ENCODE measurements at regions not wholly inside any gene's neighbourhood (a gene's known extent, or its start where the extent isn't known, plus 50 kb on each side); places are given as distances from the start of the nearest gene placed in this dataset.

DNA sequence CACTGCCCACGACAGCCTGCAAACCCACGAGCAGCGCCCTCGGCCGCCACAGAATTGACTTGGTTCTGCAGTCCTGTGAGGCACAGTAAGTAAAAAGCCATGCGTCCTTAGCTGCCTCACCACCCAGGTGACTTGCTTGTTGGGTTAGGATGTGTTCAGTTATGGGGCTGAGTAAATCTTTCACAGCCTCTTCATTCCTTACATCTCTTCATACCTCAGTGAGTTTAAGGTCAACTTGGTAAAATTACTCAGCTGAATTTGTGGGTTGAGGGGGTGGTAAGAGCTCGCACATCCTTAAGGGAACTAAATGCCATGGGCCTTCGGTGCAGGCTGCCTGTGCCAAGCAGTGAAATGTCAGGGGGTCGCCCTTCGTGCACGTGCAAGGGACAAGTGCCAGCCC lies 165.2 kb upstream of the ALKAL2 start:
- no peak for DNase-seq (ENCODE audit: low read depth in 2 of 2, low spot score in 1 of 2)

DNA sequence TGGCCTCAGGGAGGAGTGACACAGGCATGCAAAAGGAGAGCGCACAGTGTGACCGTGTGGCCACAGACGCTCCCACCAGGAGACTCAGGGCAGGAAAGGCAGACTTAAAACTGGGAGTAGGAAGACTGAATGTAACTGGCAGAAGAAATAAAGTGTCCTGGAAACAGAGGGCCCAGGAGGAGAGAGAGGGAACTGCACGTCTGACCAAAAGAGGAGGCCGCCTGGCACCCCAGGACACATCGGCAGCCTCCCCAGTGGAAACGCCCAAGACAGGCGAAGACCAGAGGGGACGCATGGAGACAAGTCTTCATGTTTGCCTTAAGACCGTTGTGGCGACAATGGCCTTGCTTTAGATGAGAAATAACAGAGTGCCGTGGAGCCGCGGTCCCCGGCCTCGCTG lies 163.6 kb upstream of the ALKAL2 start:
- DNase-seq (ENCODE audit: low read depth in 2 of 2, low spot score in 1 of 2), result no peak

DNA sequence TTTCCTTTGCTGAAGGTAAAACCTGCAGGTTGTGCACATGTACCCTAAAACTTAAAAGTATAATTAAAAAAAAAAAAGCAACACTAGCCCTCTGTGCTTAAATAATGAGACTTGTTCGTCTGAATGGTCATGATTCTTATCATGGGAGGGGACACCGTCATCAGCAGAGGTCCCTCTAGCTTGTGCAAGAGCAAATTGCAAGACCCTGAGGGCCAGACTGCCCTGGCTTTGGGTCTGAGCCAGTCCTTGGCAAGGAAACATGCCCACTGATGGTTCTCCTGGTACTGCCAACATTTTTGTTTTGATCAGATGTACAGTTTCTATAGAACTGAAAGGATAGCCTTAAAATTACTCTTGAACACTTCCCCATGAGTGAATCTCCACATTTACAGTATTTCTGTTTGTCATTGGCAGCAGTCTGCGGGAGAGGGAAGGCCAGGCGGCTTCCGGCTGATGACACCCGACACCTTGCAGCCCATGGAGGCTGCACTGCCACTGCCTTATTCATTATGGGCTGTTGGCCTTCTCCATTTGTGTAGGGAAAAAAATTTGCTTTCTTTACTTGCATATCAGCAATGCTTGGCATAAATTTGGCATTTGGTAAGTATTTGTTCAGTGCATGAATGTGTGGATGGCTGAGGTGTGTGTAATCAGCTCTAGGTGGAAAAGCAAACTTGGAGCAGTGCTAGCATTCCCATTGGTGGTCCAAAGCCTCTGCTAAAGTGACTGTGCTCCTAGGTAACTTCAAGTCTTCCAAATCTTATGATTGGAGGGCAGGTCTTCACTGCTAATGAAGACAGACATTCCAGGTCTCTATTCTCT lies 161.6 kb upstream of the ALKAL2 start:
- DNase-seq (ENCODE audit: low read depth in 2 of 2, low spot score in 1 of 2), result no peak

DNA sequence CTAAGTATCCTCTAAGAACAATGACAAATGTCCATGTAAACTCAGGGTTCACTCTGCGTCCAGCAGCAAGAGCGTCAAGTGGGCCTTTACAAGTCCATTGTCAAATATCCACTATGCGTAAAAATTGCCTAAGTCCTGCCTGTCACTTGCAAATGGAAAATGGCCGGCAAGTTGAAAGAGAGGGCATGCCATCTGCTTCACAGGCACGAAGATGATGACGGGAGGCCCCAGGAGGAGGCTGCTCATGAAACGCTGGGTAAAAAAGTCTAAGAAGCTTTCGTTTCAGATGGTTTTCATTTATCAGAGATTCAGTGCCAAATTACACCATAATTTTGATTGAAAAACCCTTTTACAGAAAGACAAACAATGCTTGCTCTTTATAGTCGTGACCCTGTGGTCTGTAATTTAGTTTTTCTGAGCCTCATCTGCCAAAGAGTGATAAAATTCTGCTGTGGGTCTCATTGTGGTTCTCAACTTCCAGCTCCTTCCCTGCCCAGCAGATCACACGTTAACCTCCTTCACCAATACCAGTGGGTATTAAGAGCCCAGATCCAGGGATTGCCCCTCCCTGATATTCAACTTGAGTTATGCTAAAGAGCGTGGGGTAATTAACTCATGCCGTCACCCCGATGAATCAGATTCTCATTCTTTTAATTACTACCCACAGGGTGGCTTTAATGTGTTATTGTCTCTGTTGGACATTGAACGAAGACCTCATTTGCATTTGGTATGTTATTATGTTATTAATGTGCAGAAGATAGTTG lies 160.2 kb upstream of the ALKAL2 start:
- DNase-seq (ENCODE audit: low read depth in 2 of 2, low spot score in 1 of 2), result no peak

DNA sequence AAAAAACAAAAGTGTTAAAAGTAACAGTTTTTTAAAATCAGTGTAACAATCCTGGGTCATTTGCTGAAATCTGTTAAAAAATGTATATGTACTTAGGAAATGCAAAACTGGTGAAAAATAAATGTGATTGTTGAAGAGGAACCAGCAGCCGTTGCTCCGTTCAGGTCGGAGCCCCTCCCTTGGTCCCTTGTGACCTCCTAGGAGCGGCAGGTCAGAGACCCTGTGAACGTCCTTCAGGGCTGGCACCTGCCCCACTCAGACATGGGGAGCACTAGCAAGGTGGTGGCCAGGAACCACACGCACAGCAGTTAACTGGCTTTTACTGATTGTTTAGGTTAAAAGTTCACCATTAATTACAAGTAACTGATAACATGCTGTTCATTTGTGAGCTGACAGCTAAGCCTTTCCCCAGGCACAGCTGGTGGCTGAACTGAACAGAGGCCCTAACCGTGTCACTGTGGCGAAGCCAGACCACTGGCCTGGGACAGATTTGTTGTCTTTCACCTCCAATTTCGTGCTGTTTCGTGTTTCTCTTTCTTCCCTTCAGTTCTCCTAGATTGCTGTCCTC lies 159.2 kb upstream of the ALKAL2 start:
- DNase-seq (ENCODE audit: low read depth in 2 of 2, low spot score in 1 of 2), result no peak

DNA sequence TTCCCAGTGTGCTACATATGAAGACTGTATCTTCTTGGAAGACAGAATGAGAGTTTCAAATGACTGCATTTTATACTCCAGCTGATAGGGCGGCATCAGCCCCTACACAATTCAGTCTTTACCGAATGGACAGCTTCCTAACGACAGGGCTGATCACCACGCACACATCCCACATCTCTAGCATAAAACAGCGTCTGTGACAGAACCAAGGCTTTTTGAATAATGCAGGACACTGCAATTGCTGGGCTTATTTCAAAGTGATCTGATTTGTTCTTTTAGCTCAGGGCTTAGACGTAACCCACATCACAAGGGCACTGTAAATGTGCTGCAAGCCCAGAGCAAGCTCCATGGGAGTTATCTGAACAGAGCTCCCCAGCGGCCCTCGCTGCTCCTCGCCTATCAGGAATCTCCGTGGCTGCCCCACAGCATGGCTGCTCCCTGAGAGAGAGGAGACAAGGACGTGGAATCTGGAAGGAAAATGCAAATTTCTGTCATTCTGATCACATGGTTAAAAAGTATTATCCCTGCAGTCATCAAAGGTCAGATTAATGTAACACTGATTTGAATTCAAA lies 158.5 kb upstream of the ALKAL2 start:
- no peak for DNase-seq (ENCODE audit: low read depth in 2 of 2, low spot score in 1 of 2)

DNA sequence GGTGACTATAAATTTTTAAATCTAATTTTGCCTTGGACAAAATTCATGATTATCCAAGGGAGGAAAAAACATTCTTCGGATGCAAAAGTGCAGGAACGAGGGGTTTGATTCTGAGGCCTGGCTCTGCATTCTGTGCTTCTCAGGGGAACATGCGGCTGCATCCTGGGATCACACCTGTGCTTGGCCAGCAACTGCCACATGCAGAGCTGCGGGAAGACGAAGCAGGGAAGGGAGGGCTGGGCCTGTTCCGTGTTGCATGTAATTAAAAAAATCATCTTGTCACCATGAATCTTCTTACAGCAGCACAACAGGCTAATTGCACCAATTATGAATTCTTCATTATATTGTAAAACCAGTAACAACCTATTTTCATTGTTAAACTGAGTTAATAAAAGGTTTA lies 158.0 kb upstream of the ALKAL2 start:
- DNase-seq (ENCODE audit: low read depth in 2 of 2, low spot score in 1 of 2), result no peak

DNA sequence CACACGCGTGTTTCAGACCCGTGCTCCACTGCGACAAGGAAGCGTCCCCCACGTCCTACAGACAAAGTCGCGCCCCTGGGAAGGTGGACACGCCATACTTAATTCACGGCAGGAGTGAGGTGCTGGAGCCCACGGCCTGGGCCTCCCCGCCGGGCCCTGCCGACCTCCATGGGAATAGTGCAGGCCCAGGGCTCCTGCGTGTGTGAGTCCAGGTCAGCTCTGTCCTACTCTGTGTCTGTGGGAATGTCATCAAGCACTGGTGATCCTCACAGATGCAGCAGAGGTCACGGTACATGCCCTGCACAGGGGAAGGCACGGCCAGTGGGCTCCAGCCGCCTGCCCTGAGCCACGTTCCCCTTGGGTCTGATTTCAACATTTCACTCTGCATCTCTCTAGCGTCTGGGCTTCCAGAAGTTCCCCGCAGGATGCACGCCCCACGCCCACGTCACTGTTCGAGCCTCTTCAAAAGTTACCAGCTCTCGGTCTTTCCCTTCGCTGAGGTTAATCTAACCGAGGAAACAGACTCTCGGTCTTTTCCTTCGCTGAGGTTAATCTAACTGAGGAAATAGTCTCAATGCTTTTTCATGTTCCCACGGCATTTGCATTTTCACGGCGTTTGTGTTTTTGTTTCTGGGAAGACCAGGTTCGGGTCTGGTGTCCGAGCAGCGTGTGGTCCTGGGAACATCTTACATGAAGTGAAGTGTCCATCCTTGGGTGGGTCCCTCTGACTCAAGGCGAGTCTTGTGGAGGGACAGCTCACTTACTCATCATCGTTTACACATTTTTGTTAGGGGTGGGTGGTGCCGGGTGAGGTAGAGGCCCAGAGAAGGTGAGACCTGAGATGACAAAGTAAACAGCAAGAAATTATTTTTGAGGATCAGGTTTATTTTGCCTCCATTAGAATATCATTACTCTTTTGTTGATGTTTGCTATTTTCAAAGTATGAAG lies 157.3 kb upstream of the ALKAL2 start:
- no peak for DNase-seq (ENCODE audit: low read depth in 2 of 2, low spot score in 1 of 2)

DNA sequence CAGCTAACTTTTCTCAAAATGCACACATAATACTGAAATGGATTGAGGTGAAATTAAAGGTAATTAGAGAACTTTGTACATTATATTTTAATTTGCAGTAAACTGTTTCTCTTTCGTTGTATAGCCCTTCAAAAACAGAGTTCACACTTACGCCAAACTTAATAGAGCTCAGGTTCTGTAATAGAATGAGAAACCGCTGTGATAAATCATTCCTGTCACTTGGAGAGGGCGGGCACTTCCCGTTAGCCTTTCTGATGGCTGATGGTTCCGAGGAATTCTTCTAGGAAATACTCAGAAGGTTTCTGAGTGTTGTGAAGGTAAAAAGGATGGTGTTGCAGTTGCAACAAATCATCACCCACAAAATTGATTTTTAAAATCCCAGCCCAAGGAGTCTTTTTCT lies 155.8 kb upstream of the ALKAL2 start:
- no peak for DNase-seq (ENCODE audit: low read depth in 2 of 2, low spot score in 1 of 2)

DNA sequence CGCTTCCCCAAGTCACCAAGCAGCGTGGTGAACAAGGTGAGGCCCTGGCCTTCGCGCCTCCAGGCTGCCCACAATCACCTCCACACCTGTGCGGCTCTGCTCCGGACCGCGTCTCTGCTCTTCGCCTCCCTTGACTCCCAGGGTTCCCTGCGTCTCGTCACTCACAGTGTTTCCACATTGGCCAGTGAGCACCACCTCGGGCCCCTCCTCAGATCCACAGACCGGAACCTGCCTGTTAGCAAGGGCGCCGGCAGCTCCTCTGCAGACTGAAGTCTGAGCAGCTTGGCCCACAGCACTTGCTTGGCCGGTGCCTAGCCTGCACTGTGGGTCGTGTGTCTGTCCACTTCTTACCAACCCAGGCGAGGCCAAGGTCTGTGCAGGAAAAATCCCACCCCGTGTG lies 155.3 kb upstream of the ALKAL2 start:
- DNase-seq (ENCODE audit: low read depth in 2 of 2, low spot score in 1 of 2), result no peak

DNA sequence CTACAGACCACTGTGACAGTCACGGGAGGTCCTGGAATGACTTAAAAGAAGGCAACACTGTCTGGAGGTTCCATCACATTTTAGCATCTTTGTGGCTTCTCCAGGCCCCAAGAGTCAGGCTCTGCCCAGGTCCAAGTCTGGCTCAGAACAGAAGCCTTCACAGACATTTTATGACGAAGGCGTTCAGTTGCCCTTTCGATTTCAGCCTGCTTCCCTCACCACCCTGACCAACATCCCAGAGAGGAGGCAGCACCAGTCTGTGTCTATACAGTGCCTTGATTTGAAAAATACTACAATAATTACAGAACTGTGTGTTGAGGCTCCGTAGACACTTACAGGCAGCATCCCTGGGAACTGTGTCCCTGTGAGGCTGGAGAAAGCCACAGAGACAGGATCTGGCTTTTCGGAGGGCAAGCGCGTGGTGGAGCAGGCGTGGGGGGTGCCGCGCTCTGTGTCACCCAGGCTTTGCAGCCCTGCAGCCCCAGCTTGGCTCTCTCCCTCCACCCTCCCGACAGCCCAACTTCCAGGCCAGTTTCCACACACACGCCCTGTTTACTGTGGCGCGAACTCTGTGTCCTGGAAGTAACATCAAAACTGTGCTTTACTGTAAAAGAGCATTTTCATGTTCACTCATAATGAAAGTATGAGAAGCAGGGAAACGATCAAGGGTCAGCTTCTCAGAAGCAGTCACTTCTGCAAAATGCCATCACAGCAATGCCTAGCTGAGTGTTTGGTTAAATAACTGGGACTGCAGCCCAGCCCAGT lies 153.5 kb upstream of the ALKAL2 start:
- no peak for DNase-seq (ENCODE audit: low read depth in 2 of 2, low spot score in 1 of 2)

DNA sequence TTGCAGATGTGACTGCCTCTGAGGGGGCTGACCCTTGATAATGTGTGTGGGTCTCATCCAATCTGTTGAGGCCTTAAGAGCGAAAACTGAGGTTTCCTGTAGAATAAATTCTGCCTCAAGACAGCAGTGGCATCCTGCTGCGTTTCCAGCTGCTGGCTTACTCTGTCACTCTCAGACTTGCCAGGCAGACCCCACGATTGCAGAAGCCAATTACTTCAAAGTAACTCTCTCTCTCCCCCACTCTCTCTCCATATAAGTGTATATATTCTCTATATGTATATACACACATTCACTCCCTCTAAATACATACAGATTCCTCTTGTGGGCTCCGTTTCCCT lies 152.5 kb upstream of the ALKAL2 start:
- DNase-seq (ENCODE audit: low read depth in 2 of 2, low spot score in 1 of 2), result no peak

DNA sequence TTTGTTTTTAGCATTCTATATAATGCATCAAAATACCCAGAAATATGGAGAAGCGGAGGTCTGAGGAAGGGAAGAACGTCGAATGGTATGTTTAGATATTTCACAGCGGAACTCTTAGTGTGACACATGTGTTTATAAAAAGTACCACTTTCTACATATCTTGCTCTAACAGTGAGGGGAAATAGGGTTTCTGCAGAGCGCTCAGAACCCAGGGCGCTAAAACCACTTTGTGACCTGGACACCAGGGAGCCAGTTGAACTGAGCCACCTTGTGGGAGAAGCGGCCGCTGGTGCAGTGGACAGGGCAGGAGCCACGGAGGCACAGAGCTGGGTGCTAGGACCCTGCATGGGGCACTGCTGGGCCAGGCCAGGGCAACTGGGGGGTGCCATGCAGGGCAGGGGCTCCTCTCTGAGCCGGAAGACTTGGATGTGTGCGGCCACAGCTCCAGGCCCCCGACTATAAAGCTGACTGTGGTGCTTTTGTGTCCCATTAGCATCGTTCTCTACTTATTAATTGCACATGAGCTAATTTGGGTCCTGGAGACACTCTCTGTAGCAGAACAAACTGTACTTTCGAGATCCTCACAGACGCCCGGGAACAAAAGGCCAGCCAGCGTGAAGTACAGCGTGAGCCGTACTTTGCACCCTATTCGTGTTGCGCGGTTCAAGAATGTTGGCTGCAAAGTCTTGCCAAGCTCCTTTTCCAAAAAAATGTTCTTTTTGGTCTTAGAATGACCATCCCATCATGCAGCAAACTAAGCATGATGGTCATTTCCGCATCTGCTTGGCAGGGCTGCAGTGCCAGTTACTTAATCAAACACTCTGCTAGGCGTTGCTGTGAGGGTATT lies 151.9 kb upstream of the ALKAL2 start:
- DNase-seq (ENCODE audit: low read depth in 2 of 2, low spot score in 1 of 2), result no peak

DNA sequence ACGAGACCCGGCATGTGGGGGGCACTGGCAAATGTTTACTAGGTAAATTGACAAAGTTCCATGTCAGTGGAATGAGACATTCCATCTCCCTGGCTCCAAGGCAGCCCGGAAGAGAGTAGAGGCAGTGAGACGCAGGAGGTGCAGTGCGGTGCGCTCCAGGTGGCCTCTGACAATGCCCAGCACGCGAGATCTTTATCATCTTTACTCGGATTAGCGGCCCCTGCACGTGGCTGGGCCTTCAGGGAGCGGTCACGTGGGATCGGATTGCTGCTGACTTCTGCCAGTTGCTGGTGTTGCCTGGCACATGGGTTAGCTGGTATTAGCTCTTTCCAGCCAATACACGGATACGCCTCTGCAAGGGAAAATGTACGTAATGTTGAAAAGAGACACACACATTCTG lies 151.2 kb upstream of the ALKAL2 start:
- no peak for DNase-seq (ENCODE audit: low read depth in 2 of 2, low spot score in 1 of 2)

DNA sequence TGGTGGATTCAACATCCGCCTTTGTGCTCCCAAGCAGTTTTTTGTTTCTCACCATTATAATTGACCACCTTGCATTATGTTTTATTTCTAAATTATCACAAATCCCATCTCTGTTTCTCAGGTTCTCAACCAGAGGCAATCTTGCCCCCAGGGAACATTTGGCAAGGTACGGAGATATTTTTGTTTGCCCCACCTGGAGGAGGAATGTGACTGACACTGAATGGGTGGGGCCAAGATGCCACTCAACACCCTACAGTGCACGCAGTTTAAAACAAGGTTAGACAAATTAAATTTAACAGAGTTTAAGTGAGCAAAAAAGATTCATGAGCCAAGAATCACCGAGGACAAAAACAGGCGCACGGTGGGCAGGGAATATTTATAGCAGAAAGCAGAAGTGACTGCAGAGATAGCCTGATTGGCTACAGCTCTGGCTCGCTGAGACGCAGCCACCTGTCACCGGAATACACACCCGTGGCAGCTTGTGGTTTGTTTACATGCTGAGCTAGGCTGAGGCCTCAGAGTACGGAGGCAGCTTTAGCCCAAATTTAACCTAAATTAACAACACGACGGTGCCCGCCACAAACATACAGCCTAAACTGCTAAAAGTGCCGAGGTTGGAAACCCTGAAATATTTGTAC lies 150.0 kb upstream of the ALKAL2 start:
- peak in 1 of 2 donors; percentile 28 for DNase-seq (ENCODE audit: low read depth in 2 of 2, low spot score in 1 of 2)

DNA sequence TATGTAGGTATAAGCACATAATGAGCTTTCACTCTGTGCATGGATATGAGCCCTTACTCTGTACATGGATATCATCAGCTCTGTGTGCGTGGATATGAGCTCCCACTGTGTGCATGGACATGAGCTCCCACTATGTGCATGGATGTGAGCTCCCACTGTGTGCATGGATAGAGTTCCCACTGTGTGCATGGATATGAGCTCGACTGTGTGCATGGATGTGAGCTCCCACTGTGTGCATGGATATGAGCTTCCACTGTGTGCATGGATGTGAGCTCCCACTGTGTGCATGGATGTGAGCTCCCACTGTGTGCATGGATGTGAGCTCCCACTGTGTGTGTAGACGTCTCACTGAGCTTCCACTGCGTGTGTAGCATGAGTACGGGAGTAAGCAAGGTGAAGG lies 149.3 kb upstream of the ALKAL2 start:
- DNase-seq (ENCODE audit: low read depth in 2 of 2, low spot score in 1 of 2), result no peak

DNA sequence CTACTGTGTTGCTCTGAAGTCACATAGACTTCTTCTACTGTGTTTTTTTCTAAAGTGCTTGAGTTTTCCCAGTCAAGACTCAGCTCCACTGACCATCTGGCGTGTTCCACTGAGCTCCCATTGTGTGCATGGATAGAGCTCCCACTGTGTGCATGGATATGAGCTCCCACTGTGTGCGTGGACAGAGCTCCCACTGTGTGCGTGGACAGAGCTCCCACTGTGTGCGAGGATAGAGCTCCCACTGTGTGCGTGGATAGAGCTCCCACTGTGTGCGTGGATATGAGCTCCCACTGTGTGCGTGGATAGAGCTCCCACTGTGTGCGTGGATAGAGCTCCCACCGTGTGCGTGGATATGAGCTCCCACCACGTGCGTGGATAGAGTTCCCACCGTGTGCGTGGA lies 148.3 kb upstream of the ALKAL2 start:
- DNase-seq (ENCODE audit: low read depth in 2 of 2, low spot score in 1 of 2), result no peak

DNA sequence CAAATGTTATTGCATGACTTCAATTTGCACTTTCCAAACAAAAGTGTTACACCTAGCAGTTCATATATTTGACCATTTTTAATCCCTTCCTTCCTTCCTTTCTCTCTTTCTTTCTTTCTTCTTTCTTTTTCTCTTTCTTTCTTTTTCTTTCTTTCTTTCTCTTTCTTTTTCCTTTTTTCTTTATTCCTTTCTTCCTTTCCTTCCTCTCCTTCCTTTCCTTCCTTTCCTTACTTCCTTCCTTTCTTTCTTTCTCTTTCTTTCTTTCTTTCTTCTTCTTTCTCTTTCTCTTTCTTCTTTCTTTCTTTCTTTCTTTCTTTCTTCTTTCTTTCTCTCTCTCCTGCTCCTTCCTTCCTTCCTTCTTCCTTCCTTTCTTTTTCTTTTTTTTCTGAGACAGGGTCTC lies 146.7 kb upstream of the ALKAL2 start:
- DNase-seq (ENCODE audit: low read depth in 2 of 2, low spot score in 1 of 2), result no peak

DNA sequence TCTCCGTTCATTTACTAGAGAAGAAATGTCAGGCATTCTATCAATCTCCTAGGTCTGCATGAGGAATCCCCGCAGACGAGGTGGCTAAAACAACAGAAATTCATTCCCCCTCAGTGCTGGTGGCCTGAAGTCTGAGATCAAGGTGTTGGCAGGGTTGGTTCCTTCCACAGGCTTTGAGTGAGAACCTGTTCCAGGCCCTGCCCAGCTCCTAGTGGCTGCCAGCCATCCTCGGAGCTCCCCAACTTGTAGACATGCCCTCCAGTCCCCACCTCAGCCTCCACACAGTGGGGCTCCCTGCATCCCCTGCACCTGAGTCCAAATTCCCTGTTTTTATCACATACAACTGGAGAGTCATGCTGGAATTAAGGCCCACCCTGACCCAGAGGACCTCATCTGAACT lies 145.3 kb upstream of the ALKAL2 start:
- no peak for DNase-seq (ENCODE audit: low read depth in 2 of 2, low spot score in 1 of 2)

All from stimulated activated CD8-positive, alpha-beta memory T cell treated with anti-CD3 and anti-CD28 coated beads, Interleukin-4, amount 100 ng/mL, for 4 hours (primary cell).